ENCODE measurements at regions not wholly inside any gene's neighbourhood (a gene's known extent, or its start where the extent isn't known, plus 50 kb on each side); places are given as distances from the start of the nearest gene placed in this dataset.
A peak's percentile ranks its signal among the peaks of the same experiment; 100 is the strongest.

DNA sequence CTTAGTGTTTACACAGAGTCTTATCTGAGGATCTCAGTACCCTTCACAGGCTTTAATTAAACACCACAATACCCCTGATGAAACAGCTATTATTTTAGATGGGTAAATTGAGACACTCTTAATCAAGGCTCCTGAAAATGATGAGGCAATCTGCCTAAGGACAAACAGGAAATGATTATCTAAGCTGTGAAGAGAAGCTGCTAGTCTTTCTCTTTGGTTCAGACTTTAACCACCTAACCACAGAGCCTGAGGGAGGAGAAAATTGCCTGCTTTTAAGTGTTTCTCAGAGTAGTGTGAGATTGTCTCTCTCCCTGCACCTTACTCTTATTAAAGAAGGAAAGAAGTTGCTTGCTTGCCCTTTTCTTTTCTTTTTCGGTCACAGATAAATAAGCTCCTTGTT, 364.3 kb upstream of the ADAMTS9 start:
- TF ChIP-seq, protein P1, sequence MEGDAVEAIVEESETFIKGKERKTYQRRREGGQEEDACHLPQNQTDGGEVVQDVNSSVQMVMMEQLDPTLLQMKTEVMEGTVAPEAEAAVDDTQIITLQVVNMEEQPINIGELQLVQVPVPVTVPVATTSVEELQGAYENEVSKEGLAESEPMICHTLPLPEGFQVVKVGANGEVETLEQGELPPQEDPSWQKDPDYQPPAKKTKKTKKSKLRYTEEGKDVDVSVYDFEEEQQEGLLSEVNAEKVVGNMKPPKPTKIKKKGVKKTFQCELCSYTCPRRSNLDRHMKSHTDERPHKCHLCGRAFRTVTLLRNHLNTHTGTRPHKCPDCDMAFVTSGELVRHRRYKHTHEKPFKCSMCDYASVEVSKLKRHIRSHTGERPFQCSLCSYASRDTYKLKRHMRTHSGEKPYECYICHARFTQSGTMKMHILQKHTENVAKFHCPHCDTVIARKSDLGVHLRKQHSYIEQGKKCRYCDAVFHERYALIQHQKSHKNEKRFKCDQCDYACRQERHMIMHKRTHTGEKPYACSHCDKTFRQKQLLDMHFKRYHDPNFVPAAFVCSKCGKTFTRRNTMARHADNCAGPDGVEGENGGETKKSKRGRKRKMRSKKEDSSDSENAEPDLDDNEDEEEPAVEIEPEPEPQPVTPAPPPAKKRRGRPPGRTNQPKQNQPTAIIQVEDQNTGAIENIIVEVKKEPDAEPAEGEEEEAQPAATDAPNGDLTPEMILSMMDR (IDR thresholded peaks at IDR 0.05; ENCODE audit: low read depth, low read length): no peak
- no peak overlapping the region for H3K4me3 ChIP-seq (replicated peaks in 1 of 2; ENCODE audit: low read depth in 2 of 2, low read length in 2 of 2)
- no peak for DNase-seq (ENCODE audit: low read depth in 2 of 2)

DNA sequence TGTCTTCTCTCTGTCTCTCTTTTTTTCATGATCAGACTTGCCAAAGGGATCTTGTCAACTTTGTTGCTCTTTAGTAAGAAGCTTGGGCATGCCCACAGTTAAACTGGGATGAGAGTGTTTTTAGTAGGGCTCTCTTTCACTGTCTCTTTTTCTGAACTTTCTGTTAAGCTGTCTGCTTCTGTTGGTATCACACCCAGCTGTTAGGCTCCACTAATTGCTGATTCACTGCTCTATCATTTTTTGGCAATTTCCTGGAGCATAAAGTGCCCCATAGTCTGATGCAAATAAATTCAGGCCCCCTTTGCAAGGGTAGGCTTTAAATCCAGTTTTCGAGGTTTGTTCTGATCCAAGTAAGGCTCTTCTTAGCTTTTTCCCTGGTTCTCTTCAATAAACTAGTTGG, 360.4 kb upstream of the ADAMTS9 start:
- TF ChIP-seq, protein P1 (IDR thresholded peaks at IDR 0.05; ENCODE audit: low read depth, low read length): no peak
- no peak for DNase-seq (ENCODE audit: low read depth in 2 of 2)
- H3K4me3 ChIP-seq (replicated peaks in 1 of 2; ENCODE audit: low read depth in 2 of 2, low read length in 2 of 2): no peak overlapping the region

DNA sequence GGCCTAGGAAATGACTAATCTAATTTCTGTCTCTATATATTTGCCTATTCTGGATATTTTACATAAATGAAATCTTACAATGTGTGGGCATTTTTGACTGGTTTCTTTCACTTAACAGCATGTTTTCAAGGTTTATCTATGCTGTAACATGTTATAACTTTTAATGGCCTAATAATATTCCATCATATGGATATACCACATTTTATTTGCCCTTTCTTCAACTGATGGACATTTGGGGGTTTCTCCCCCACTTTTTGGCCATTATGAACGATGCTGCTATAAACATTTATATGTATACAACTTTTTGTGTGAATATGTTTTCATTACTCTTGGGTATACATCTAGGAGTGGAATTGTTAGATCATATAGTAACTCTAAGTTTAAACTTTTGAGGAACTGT, 357.3 kb upstream of the ADAMTS9 start:
- no peak overlapping the region for H3K4me3 ChIP-seq (replicated peaks in 1 of 2; ENCODE audit: low read depth in 2 of 2, low read length in 2 of 2)
- no peak for DNase-seq (ENCODE audit: low read depth in 2 of 2)
- TF ChIP-seq, protein P1 (IDR thresholded peaks at IDR 0.05; ENCODE audit: low read depth, low read length): no peak

DNA sequence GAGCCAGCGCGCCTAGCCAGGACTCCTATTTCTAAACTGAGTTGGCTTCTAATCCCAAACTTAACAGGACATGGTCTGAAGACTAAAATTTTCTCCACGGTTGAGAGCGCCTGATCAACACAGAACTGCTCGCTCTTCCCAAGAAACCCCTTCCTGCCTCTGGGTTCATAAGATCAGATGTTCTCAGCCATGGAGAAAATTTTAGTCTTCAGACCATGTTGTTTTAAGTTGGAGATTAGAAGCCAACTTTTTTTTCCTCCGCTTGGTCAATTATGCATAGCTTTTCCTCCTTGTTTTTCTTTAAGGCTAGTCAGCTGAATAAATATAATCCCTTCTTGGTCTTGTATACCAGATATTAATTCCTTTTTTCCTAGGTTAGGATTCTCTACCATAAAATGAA, 356.6 kb upstream of the ADAMTS9 start:
- no peak overlapping the region for H3K4me3 ChIP-seq (replicated peaks in 1 of 2; ENCODE audit: low read depth in 2 of 2, low read length in 2 of 2)
- DNase-seq (ENCODE audit: low read depth in 2 of 2): no peak
- TF ChIP-seq, protein P1 (IDR thresholded peaks at IDR 0.05; ENCODE audit: low read depth, low read length): no peak

- no peak for DNase-seq (ENCODE audit: low read depth in 2 of 2)
- H3K4me3 ChIP-seq (replicated peaks in 1 of 2; ENCODE audit: low read depth in 2 of 2, low read length in 2 of 2): no peak overlapping the region
- TF ChIP-seq, protein P1 (IDR thresholded peaks at IDR 0.05; ENCODE audit: low read depth, low read length): no peak
Observed at GRCh38 chr3:65042675-65043074, 354.9 kb upstream of the ADAMTS9 start.

GRCh38 chr3:65039754-65040210, 352.0 kb upstream of the ADAMTS9 start:
- TF ChIP-seq, protein P1 (IDR thresholded peaks at IDR 0.05; ENCODE audit: low read depth, low read length): no peak
- DNase-seq (ENCODE audit: low read depth in 2 of 2): peak; percentile 16 to 32

DNA sequence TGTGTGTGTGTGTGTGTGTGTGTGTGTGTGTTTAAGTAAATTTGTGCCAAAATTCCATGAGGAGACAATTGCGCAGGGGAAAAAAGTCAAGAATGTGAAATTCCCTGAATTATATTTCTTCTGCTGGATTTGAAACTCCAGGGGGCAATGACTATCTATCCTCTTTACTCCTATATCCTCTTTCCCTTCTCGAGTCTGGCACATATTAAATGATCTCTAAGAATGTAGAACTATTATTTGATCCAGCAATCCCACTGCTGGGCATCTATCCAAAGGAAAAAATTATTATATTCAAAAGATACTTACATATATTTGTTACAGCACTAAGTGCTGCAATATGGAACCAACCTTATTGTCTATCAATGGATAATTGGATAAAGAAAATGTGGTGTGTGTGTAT, 350.1 kb upstream of the ADAMTS9 start:
- DNase-seq (ENCODE audit: low read depth in 2 of 2): no peak
- TF ChIP-seq, protein P1 (IDR thresholded peaks at IDR 0.05; ENCODE audit: low read depth, low read length): no peak
- no peak overlapping the region for H3K4me3 ChIP-seq (replicated peaks in 1 of 2; ENCODE audit: low read depth in 2 of 2, low read length in 2 of 2)

More at GRCh38 chr3:65039754-65040210, 352.0 kb upstream of the ADAMTS9 start:
- H3K4me3 ChIP-seq (replicated peaks in 1 of 2; ENCODE audit: low read depth in 2 of 2, low read length in 2 of 2): no peak overlapping the region
